ENCODE measurements at regions not wholly inside any gene's neighbourhood (a gene's known extent, or its start where the extent isn't known, plus 50 kb on each side); places are given as distances from the start of the nearest gene placed in this dataset.

DNA sequence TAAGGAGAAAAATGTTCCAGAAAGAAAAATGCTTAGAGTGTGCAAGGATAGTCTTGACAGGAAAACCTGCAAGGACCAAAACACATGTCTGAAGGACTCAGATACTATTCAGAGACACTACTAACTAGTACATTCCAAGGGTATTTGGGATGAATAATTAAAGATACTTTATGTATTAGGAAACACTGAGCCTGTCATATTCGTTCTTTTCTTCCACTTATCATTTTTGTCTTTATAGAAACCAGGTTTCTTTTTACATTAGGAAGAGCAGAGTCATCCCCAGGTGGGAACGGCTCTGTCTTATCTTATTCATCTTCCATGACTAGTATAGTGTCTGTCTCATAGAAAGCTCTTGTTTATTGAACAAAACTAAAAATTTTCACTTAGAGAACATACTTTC lies 296.2 kb upstream of the ESRRG start:
- Mint-ChIP-seq H3K4me3 (ENCODE audit: unreplicated experiment) (no peak overlapping the region), H3K36me3 (ENCODE audit: unreplicated experiment) (no peaks in the 10 kb centered on the region), H3K27ac (ENCODE audit: unreplicated experiment) (no peak overlapping the region), H3K9me3 (ENCODE audit: unreplicated experiment) (no peaks in the 10 kb centered on the region), H3K27me3 (ENCODE audit: unreplicated experiment) (peaks cover 3% of the 10 kb centered on the region), H3K4me1 (ENCODE audit: low read depth, unreplicated experiment) (no peaks in the 10 kb centered on the region)
- no peak for DNase-seq
- TF ChIP-seq, protein P1, sequence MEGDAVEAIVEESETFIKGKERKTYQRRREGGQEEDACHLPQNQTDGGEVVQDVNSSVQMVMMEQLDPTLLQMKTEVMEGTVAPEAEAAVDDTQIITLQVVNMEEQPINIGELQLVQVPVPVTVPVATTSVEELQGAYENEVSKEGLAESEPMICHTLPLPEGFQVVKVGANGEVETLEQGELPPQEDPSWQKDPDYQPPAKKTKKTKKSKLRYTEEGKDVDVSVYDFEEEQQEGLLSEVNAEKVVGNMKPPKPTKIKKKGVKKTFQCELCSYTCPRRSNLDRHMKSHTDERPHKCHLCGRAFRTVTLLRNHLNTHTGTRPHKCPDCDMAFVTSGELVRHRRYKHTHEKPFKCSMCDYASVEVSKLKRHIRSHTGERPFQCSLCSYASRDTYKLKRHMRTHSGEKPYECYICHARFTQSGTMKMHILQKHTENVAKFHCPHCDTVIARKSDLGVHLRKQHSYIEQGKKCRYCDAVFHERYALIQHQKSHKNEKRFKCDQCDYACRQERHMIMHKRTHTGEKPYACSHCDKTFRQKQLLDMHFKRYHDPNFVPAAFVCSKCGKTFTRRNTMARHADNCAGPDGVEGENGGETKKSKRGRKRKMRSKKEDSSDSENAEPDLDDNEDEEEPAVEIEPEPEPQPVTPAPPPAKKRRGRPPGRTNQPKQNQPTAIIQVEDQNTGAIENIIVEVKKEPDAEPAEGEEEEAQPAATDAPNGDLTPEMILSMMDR (IDR thresholded peaks at IDR 0.05; ENCODE audit: partially characterized antibody, unreplicated experiment) = no peak

DNA sequence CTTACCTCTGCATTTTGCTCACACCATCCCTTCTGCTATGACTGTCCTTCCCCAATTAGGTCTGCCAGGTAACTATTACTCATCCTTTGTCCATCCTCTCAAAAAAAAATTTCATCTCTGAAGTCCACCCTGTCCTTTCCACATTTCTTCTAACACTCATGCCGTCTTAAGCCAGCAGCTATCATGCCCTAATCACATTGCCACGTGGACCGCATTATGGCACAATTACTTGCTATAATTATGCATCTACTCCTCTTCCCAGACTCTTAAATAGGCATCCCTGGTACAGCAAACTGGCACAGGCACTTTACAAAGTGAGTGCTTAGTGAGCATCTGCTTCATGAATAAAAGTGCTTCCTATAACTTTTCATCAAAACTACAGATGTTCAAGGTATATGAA lies 295.4 kb upstream of the ESRRG start:
- H3K27ac Mint-ChIP-seq (ENCODE audit: unreplicated experiment) = no peak overlapping the region
- no peak for DNase-seq
- peaks cover 3% of the 10 kb centered on the region for H3K27me3 Mint-ChIP-seq (ENCODE audit: unreplicated experiment)
- no peak overlapping the region for H3K4me3 Mint-ChIP-seq (ENCODE audit: unreplicated experiment)
- no peaks in the 10 kb centered on the region for H3K9me3 Mint-ChIP-seq (ENCODE audit: unreplicated experiment)
- H3K36me3 Mint-ChIP-seq (ENCODE audit: unreplicated experiment) = no peaks in the 10 kb centered on the region
- TF ChIP-seq, protein P1 (IDR thresholded peaks at IDR 0.05; ENCODE audit: partially characterized antibody, unreplicated experiment) = no peak
- no peaks in the 10 kb centered on the region for H3K4me1 Mint-ChIP-seq (ENCODE audit: low read depth, unreplicated experiment)

DNA sequence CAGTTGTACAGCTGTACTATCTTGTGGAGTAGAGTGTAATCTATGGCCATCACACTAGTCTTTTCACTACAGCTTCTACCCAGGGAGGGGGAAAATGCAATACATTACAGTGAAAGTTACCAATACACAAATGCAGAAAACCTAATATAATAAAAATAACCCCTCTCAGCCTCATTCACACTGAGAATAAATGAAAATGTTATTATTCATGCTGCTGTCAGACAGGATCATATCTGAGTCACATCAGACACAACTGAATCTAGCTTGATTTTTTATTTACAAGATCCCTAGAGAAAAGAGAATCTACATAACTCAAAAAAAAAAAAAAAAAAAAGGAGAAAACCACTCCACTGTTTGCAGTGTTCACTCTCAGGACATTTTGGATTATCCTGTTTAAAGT lies 293.9 kb upstream of the ESRRG start:
- TF ChIP-seq, protein P1 (IDR thresholded peaks at IDR 0.05; ENCODE audit: partially characterized antibody, unreplicated experiment) = no peak
- Mint-ChIP-seq H3K4me1 (ENCODE audit: low read depth, unreplicated experiment) (no peaks in the 10 kb centered on the region), H3K27ac (ENCODE audit: unreplicated experiment) (no peak overlapping the region), H3K9me3 (ENCODE audit: unreplicated experiment) (no peaks in the 10 kb centered on the region), H3K4me3 (ENCODE audit: unreplicated experiment) (no peak overlapping the region), H3K36me3 (ENCODE audit: unreplicated experiment) (no peaks in the 10 kb centered on the region), H3K27me3 (ENCODE audit: unreplicated experiment) (no peaks in the 10 kb centered on the region)
- DNase-seq = no peak

DNA sequence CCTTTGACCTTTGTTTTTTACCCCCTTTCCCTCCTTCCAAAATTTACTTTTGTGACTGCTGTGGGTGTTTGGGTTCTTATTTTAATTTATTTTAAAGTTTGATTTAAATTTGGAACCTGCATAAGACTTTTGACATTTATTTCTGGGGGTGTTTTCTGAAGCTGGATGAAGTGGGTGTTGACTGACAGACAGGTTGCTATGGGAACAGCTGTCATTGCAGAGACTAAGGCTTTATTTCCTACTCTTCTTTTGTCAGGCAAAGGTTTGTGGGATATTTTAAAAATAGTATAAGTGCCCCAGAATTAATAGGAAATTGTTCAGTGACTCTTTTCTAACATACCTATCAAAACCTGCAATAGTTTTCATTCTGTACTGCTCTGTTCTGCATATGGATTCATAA lies 290.8 kb upstream of the ESRRG start:
- H3K4me1 Mint-ChIP-seq (ENCODE audit: low read depth, unreplicated experiment) = no peaks in the 10 kb centered on the region
- TF ChIP-seq, protein P1 (IDR thresholded peaks at IDR 0.05; ENCODE audit: partially characterized antibody, unreplicated experiment) = no peak
- no peaks in the 10 kb centered on the region for H3K27me3 Mint-ChIP-seq (ENCODE audit: unreplicated experiment)
- no peaks in the 10 kb centered on the region for H3K36me3 Mint-ChIP-seq (ENCODE audit: unreplicated experiment)
- H3K4me3 Mint-ChIP-seq (ENCODE audit: unreplicated experiment) = no peak overlapping the region
- DNase-seq = no peak
- no peaks in the 10 kb centered on the region for H3K9me3 Mint-ChIP-seq (ENCODE audit: unreplicated experiment)
- H3K27ac Mint-ChIP-seq (ENCODE audit: unreplicated experiment) = no peak overlapping the region

DNA sequence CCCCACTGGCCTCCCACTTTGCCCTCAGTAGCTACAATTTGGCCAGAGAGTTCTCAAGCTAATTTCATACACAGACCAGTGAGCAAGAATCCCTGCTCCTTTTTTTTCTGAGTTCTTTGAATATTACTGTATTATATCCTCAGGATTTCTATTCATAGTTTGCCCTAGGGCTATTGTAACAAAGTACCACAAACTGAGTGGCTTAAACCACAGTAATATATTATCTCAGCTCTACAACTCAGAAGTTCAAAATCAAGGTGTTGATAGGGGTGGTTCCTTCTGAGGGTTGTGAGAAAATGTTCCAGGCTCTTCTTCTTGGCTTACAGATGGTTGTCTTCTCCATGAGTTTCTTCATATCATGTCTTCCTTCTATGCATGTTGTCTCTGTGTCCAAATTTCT lies 289.4 kb upstream of the ESRRG start:
- no peaks in the 10 kb centered on the region for H3K4me1 Mint-ChIP-seq (ENCODE audit: low read depth, unreplicated experiment)
- H3K27ac Mint-ChIP-seq (ENCODE audit: unreplicated experiment) = no peak overlapping the region
- H3K27me3 Mint-ChIP-seq (ENCODE audit: unreplicated experiment) = no peaks in the 10 kb centered on the region
- no peaks in the 10 kb centered on the region for H3K36me3 Mint-ChIP-seq (ENCODE audit: unreplicated experiment)
- TF ChIP-seq, protein P1 (IDR thresholded peaks at IDR 0.05; ENCODE audit: partially characterized antibody, unreplicated experiment) = no peak
- no peaks in the 10 kb centered on the region for H3K9me3 Mint-ChIP-seq (ENCODE audit: unreplicated experiment)
- DNase-seq = no peak
- H3K4me3 Mint-ChIP-seq (ENCODE audit: unreplicated experiment) = no peak overlapping the region

Measured in glutamatergic neuron (in vitro differentiated cells).